Ishikawa (cell line): ENCODE measurements at regions not wholly inside any gene's neighbourhood (a gene's known extent, or its start where the extent isn't known, plus 50 kb on each side); places are given as distances from the start of the nearest gene placed in this dataset.

Experiments
- CEBPB ChIP-seq: IDR thresholded peaks from 2 replicates; pipeline ENCODE4 v1.6.1; 2012
- CREB1 ChIP-seq: IDR thresholded peaks from 2 replicates; pipeline ENCODE4 v1.6.1; 2012; ENCODE audit warnings: low read depth
- EGR1 ChIP-seq: IDR thresholded peaks from 2 replicates; pipeline ENCODE4 v1.6.1; 2012
- EP300 ChIP-seq: IDR thresholded peaks from 2 replicates; pipeline ENCODE4 v1.6.1; 2012; ENCODE audit warnings: borderline replicate concordance
- MAX ChIP-seq: IDR thresholded peaks from 2 replicates; pipeline ENCODE4 v1.6.1; 2012
- TAF1 ChIP-seq: IDR thresholded peaks from 2 replicates; pipeline ENCODE4 v1.6.1; 2012; ENCODE audit warnings: low read depth, mild to moderate bottlenecking
- TEAD4 ChIP-seq: IDR thresholded peaks from 2 replicates; pipeline ENCODE4 v1.6.1; 2012
- YY1 ChIP-seq: IDR thresholded peaks from 2 replicates; pipeline ENCODE4 v1.6.1; 2012; ENCODE audit warnings: low read depth
- TF ChIP-seq, protein P1 (sequence below): IDR thresholded peaks from 2 replicates; pipeline ENCODE4 v1.6.1; 2012; ENCODE audit warnings: low read depth, mild to moderate bottlenecking

DNA sequence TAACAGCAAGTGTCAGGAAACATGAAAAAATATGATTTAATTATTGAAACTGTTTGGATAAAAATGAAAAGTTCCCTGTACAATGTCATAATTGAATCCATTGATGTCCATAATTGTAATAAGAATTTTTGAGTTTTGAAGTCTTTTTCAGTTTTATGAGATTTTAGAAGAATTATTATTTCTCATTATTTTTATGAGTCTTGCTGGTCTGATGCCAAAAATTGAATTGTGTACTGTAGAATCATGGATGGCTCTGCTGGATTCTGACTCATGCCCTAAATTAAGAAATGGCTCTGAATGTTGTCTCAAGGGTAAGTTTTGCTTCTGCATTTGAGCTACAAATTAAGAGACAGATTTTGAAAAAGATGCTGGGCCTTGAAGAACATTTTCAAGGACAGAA, 132.8 kb upstream of the MAP9 start:
- TF ChIP-seq YY1 (no peak), TAF1 (no peak), MAX (no peak), CEBPB (no peak), EP300 (no peak), EGR1 (no peak), CREB1 (no peak), TEAD4 (no peak)
- TF ChIP-seq, protein P1, sequence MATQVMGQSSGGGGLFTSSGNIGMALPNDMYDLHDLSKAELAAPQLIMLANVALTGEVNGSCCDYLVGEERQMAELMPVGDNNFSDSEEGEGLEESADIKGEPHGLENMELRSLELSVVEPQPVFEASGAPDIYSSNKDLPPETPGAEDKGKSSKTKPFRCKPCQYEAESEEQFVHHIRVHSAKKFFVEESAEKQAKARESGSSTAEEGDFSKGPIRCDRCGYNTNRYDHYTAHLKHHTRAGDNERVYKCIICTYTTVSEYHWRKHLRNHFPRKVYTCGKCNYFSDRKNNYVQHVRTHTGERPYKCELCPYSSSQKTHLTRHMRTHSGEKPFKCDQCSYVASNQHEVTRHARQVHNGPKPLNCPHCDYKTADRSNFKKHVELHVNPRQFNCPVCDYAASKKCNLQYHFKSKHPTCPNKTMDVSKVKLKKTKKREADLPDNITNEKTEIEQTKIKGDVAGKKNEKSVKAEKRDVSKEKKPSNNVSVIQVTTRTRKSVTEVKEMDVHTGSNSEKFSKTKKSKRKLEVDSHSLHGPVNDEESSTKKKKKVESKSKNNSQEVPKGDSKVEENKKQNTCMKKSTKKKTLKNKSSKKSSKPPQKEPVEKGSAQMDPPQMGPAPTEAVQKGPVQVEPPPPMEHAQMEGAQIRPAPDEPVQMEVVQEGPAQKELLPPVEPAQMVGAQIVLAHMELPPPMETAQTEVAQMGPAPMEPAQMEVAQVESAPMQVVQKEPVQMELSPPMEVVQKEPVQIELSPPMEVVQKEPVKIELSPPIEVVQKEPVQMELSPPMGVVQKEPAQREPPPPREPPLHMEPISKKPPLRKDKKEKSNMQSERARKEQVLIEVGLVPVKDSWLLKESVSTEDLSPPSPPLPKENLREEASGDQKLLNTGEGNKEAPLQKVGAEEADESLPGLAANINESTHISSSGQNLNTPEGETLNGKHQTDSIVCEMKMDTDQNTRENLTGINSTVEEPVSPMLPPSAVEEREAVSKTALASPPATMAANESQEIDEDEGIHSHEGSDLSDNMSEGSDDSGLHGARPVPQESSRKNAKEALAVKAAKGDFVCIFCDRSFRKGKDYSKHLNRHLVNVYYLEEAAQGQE: no peak
